ENCODE measurements at regions not wholly inside any gene's neighbourhood (a gene's known extent, or its start where the extent isn't known, plus 50 kb on each side); places are given as distances from the start of the nearest gene placed in this dataset.
A peak's percentile ranks its signal among the peaks of the same experiment; 100 is the strongest.

DNA sequence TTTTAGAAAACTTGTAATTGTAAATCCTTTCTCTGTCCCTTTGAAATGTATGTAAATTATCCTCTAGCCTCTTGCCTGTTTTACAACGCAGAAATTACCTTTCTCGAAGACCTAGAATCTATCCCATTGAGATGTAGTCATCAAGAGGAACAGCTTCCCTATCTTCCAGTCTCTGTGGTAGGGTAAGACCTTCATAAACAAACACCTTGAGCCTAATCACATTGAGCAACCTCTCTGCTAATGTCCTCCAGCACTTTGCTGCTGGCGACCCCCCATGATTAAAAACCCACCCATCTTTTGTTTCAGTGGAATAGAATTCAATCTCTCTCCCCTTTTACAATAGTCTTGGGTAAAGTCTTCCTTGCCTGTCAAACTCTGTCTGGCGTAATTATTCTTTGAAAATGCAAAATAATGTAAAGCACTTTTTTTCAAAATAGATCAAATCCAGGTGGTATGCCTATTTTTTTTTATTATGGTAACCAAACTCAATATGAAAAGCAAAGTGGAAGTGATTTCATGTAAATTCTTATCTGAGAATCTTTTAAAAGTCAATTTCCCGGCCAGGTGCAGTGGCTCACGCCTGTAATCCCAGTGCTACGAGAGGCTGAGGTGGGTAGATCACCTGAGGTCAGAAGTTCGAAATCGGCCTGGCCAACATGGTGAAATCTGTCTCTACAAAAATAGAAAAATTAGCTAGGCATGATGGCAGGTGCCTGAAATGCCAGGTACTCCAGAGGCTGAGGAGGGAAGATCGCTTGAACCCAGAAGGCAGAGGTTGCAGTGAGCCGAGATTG lies 237.9 kb downstream of the GRXCR1 start:
- no peak for DNase-seq (ENCODE audit: extremely low read depth, insufficient read length)
- H3K4me3 ChIP-seq (replicated peaks; ENCODE audit: low read depth, low read length) = no peak overlapping the region
- no peaks in the 10 kb centered on the region for H3K36me3 ChIP-seq (ENCODE audit: control insufficient read depth, insufficient read depth, low read length)
- no peaks in the 10 kb centered on the region for H3K27me3 ChIP-seq (replicated peaks; ENCODE audit: control insufficient read depth, insufficient read depth, low read length)
- TF ChIP-seq, protein P1, sequence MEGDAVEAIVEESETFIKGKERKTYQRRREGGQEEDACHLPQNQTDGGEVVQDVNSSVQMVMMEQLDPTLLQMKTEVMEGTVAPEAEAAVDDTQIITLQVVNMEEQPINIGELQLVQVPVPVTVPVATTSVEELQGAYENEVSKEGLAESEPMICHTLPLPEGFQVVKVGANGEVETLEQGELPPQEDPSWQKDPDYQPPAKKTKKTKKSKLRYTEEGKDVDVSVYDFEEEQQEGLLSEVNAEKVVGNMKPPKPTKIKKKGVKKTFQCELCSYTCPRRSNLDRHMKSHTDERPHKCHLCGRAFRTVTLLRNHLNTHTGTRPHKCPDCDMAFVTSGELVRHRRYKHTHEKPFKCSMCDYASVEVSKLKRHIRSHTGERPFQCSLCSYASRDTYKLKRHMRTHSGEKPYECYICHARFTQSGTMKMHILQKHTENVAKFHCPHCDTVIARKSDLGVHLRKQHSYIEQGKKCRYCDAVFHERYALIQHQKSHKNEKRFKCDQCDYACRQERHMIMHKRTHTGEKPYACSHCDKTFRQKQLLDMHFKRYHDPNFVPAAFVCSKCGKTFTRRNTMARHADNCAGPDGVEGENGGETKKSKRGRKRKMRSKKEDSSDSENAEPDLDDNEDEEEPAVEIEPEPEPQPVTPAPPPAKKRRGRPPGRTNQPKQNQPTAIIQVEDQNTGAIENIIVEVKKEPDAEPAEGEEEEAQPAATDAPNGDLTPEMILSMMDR (IDR thresholded peaks at IDR 0.05; ENCODE audit: insufficient read depth, low read length, poor library complexity, severe bottlenecking) = no peak

DNA sequence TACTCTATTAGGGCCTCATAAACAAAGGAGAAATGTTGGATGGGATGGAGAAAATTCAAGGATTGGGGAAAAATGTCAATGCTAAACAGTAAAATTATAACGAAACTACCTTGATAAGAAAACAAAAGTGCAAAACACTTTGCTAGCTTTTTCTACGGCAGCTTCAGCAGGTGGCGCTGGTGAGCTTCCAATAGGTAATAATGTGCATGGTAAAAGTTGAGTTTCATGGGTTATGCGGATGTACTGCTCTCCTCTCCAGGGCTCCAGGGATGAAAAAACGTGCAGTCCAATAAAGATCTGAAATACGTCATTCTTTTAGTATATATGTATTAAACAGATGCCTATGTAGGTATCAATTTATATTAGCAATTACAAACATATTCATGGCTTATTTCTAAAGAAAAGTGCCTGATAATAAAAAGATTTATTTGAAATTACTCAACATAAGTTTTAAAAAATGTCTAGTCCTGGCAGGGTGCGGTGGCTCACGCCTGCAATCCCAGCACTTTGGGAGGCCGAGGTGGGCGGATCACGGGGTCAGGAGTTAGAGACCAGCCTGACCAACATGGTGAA lies 239.6 kb downstream of the GRXCR1 start:
- Histone ChIP-seq H3K27me3 (replicated peaks; ENCODE audit: control insufficient read depth, insufficient read depth, low read length) (no peaks in the 10 kb centered on the region), H3K4me3 (replicated peaks; ENCODE audit: low read depth, low read length) (no peak overlapping the region), H3K36me3 (ENCODE audit: control insufficient read depth, insufficient read depth, low read length) (no peaks in the 10 kb centered on the region)
- DNase-seq (ENCODE audit: extremely low read depth, insufficient read length) = peak; percentile 18
- TF ChIP-seq, protein P1 (IDR thresholded peaks at IDR 0.05; ENCODE audit: insufficient read depth, low read length, poor library complexity, severe bottlenecking) = peak; percentile 86

DNA sequence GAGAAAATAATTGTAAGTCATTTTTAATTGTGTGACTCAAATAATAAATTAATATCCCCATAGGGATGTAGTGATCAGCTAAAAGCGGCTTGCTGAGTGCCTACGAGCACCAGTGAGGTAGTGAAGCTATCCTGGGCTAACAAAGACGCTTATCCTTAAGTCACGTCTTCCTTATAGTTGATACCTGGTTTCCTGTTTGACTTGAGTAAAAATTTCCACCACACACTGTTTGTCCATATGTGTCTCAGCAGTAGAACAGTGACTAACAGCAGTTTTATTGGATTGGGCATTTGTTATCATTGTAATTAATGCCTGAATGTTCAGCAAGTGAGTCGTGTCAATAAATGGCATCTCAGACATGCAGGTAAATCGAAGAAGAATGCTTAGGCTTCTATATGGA lies 241.1 kb downstream of the GRXCR1 start:
- TF ChIP-seq, protein P1 (IDR thresholded peaks at IDR 0.05; ENCODE audit: insufficient read depth, low read length, poor library complexity, severe bottlenecking) = no peak
- H3K4me3 ChIP-seq (replicated peaks; ENCODE audit: low read depth, low read length) = no peak overlapping the region
- DNase-seq (ENCODE audit: extremely low read depth, insufficient read length) = no peak

GRCh38 chr4:43136752-43137151 lies 244.2 kb downstream of the GRXCR1 start:
- Histone ChIP-seq H3K27me3 (replicated peaks; ENCODE audit: control insufficient read depth, insufficient read depth, low read length) (no peaks in the 10 kb centered on the region), H3K36me3 (ENCODE audit: control insufficient read depth, insufficient read depth, low read length) (no peaks in the 10 kb centered on the region), H3K4me3 (replicated peaks; ENCODE audit: low read depth, low read length) (no peak overlapping the region)
- DNase-seq (ENCODE audit: extremely low read depth, insufficient read length) = no peak
- TF ChIP-seq, protein P1 (IDR thresholded peaks at IDR 0.05; ENCODE audit: insufficient read depth, low read length, poor library complexity, severe bottlenecking) = no peak

More for the DNA sequence above, 241.1 kb downstream of the GRXCR1 start:
- no peaks in the 10 kb centered on the region for H3K27me3 ChIP-seq (replicated peaks; ENCODE audit: control insufficient read depth, insufficient read depth, low read length)
- H3K36me3 ChIP-seq (ENCODE audit: control insufficient read depth, insufficient read depth, low read length) = no peaks in the 10 kb centered on the region

DNA sequence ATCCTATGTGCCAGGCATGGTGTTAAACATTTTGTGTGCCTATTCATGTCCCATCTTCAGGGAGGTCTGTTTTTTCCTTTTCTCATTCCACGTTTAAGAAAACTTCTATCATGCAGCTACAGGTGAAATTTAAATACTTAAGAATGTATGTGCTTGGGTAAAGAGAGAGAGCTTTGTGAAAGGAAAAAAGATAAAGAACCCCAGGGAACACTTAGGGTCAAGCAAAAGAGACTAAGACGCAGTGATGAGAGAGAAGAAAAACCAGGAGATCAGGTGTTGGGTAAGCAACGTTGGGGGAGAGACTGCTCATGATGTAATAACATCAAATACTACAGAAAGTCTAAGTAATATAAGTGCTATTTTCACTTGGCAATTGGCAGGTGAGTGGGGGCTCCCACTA lies 253.7 kb downstream of the GRXCR1 start:
- TF ChIP-seq, protein P1 (IDR thresholded peaks at IDR 0.05; ENCODE audit: insufficient read depth, low read length, poor library complexity, severe bottlenecking) = no peak

More for the DNA sequence above, 253.7 kb downstream of the GRXCR1 start:
- Histone ChIP-seq H3K27me3 (replicated peaks; ENCODE audit: control insufficient read depth, insufficient read depth, low read length) (no peaks in the 10 kb centered on the region), H3K4me3 (replicated peaks; ENCODE audit: low read depth, low read length) (no peak overlapping the region), H3K36me3 (ENCODE audit: control insufficient read depth, insufficient read depth, low read length) (no peaks in the 10 kb centered on the region)
- no peak for DNase-seq (ENCODE audit: extremely low read depth, insufficient read length)
